Heart left ventricle (tissue), 13 donors: ENCODE measurements at regions not wholly inside any gene's neighbourhood (a gene's known extent, or its start where the extent isn't known, plus 50 kb on each side); places are given as distances from the start of the nearest gene placed in this dataset.

Experiments used
- CTCF ChIP-seq, 12 donors: fragments of 200-600 bp; sonication (generic) in 4 of 12; IDR thresholded peaks; one replicate each; pipeline versions ENCODE4 v1.5.0 to v1.8.0; 2018 to 2022; ENCODE audit warnings: antibody characterized with exemption in 12 of 12, mild to moderate bottlenecking in 5 of 12
- POLR2A ChIP-seq, 2 donors: fragments of 450-650 bp; IDR thresholded peaks; one replicate each; pipeline ENCODE4 v1.6.1; 2017; ENCODE audit warnings: antibody characterized with exemption in 2 of 2, mild to moderate bottlenecking in 2 of 2, moderate library complexity in 2 of 2
- donor health status: ischemic (EF 13 %, LVEDD 7.1; RV severe dilation, severe dysfunction).
- donor health status: DM: no; HTN: yes; CAD: no.
- donor health status: DM: no; HTN: no; CAD: no.
- donor health status: ischemic (EF 25% LVEDD 6.9; RV normal size, moderate dysfunction).
- donor health status: ischemic (EF 25% LVEDD 5.7; RV mildly dilated, moderate dysfunction).
- donor health status: ischemic (EF 35%, LVEDD 5.7; RV mildly dilated, moderate dysfunction).
- donor health status: nonischemic (EF 11% LVEDD 7.7; RV severe dilation, severe dysfunction).
- donor health status: DM: yes; HTN: yes; CAD: no.
- donor health status: PGD.
- donor health status: ischemic (EF 29% LVEDD 5.4; RV normal size, mild dysfunction).
- donor health status: nonischemic (EF 23%, LVEDD 6.1; RV moderate dilation, normal function).

- TF ChIP-seq POLR2A (IDR thresholded peaks at IDR 0.05) (no peak), CTCF (IDR thresholded peaks at IDR 0.05) (no peak)
These were observed 179.9 kb downstream of the ETAA1 start for GRCh38 chr2:67576991-67577390.
